ENCODE measurements at regions not wholly inside any gene's neighbourhood (a gene's known extent, or its start where the extent isn't known, plus 50 kb on each side); places are given as distances from the start of the nearest gene placed in this dataset.

GRCh38 chr10:3235996-3236510, 63.5 kb upstream of the PITRM1 start:
- no peak for DNase-seq (ENCODE audit: low read depth)

DNA sequence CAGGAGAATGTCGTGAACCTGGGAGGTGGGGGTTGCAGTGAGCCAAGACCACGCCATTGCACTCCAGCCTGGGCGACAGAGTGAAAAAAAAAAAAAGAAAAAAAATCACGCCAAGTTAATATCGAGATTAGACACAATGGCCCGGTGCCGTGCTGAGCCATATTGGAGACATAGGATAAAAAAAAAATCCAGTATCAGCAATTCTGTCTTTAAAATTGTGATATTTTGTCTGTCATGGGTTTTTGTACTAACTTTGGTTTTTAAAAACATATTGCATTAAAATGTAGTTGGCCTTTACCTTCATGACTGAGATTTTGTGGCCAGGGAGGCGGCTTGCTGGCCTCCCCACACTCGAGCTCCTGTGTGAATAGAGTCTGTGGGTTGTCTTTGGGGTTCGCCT, 62.8 kb upstream of the PITRM1 start:
- DNase-seq (ENCODE audit: low read depth) = no peak

GRCh38 chr10:3233486-3233990, 61.0 kb upstream of the PITRM1 start:
- no peak for DNase-seq (ENCODE audit: low read depth)

GRCh38 chr10:3231951-3232730, 59.6 kb upstream of the PITRM1 start:
- DNase-seq (ENCODE audit: low read depth) = no peak

GRCh38 chr10:3229815-3230214, 57.2 kb upstream of the PITRM1 start:
- no peak for DNase-seq (ENCODE audit: low read depth)

- DNase-seq (ENCODE audit: low read depth) = no peak
Measured at GRCh38 chr10:3228629-3228945, 56.0 kb upstream of the PITRM1 start.

- peak; percentile 67 for DNase-seq (ENCODE audit: low read depth)
Measured at GRCh38 chr10:3226960-3227744, 54.6 kb upstream of the PITRM1 start.

DNA sequence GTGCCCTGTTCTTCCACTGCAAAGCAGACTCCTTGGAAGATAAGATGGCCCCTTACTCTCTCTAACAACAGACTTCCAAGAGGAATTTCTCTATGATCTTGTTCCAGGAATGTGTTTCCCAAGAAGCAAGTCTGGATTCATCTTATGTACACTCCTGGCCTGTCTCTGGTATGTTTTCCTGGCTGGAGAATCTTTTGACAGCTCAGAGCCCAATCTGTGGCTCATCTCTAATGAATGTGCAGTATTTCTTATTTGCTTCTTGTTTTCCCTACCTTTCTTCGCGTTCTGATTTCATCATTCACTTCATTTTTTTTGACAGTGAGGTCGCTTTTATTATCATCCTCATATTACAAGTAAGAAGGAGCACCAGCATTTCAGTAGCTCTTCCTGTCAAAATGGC, 53.0 kb upstream of the PITRM1 start:
- DNase-seq (ENCODE audit: low read depth) = no peak

GRCh38 chr10:3224241-3224640, 51.7 kb upstream of the PITRM1 start:
- no peak for DNase-seq (ENCODE audit: low read depth)

GRCh38 chr10:3222626-3223025, 50.0 kb upstream of the PITRM1 start:
- DNase-seq (ENCODE audit: low read depth) = no peak
